ENCODE measurements at regions not wholly inside any gene's neighbourhood (a gene's known extent, or its start where the extent isn't known, plus 50 kb on each side); places are given as distances from the start of the nearest gene placed in this dataset.

GRCh38 chr6:26243132-26243531, 121.9 kb upstream of the BTN3A2 start:
- TF ChIP-seq, protein P1, sequence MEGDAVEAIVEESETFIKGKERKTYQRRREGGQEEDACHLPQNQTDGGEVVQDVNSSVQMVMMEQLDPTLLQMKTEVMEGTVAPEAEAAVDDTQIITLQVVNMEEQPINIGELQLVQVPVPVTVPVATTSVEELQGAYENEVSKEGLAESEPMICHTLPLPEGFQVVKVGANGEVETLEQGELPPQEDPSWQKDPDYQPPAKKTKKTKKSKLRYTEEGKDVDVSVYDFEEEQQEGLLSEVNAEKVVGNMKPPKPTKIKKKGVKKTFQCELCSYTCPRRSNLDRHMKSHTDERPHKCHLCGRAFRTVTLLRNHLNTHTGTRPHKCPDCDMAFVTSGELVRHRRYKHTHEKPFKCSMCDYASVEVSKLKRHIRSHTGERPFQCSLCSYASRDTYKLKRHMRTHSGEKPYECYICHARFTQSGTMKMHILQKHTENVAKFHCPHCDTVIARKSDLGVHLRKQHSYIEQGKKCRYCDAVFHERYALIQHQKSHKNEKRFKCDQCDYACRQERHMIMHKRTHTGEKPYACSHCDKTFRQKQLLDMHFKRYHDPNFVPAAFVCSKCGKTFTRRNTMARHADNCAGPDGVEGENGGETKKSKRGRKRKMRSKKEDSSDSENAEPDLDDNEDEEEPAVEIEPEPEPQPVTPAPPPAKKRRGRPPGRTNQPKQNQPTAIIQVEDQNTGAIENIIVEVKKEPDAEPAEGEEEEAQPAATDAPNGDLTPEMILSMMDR (IDR thresholded peaks at IDR 0.05; ENCODE audit: control extremely low read depth, extremely low read depth): no peak
- DNase-seq (no peak), ATAC-seq (ENCODE audit: insufficient read depth, low FRiP score) (no peak)
- Histone ChIP-seq H3K4me1 (ENCODE audit: control insufficient read depth in 5 of 5, insufficient read depth in 5 of 5, low read length in 5 of 5) (peaks cover 0 to 7% (median 0%) of the 10 kb centered on the region in 5 donors), H3K27me3 (ENCODE audit: control insufficient read depth in 3 of 3, insufficient read depth in 3 of 3, low read length in 2 of 3) (no peaks in the 10 kb centered on the region), H3K9ac (ENCODE audit: insufficient read depth in 1 of 2, low read length in 2 of 2) (no peak overlapping the region), H3K36me3 (ENCODE audit: control insufficient read depth in 4 of 4, insufficient read depth in 4 of 4, low read length in 4 of 4) (no peaks in the 10 kb centered on the region), H3K9me3 (ENCODE audit: control insufficient read depth in 4 of 4, insufficient read depth in 3 of 4, low read length in 3 of 4) (peaks cover 0 to 6% (median 0%) of the 10 kb centered on the region in 4 donors), H3K27ac (ENCODE audit: low read depth in 1 of 2, low read length in 1 of 2) (no peak overlapping the region), H3K4me3 (no peak overlapping the region)
- 92 to 97% methylated on average over 2 of the region's 2 CpGs for WGBS, 2 donors

GRCh38 chr6:26243752-26244151, 121.2 kb upstream of the BTN3A2 start:
- no peak overlapping the region for H3K9ac ChIP-seq (ENCODE audit: insufficient read depth in 1 of 2, low read length in 2 of 2)
- H3K9me3 ChIP-seq (ENCODE audit: control insufficient read depth in 4 of 4, insufficient read depth in 3 of 4, low read length in 3 of 4): peaks cover 0 to 6% (median 0%) of the 10 kb centered on the region in 4 donors
- H3K27me3 ChIP-seq (ENCODE audit: control insufficient read depth in 3 of 3, insufficient read depth in 3 of 3, low read length in 2 of 3): no peaks in the 10 kb centered on the region
- H3K4me1 ChIP-seq (ENCODE audit: control insufficient read depth in 5 of 5, insufficient read depth in 5 of 5, low read length in 5 of 5): peaks cover 0 to 7% (median 0%) of the 10 kb centered on the region in 5 donors
- DNase-seq: peak in 1 of 3 donors; percentile 47
- 89 to 91% methylated on average over 2 of the region's 2 CpGs for WGBS, 2 donors
- no peak overlapping the region for H3K27ac ChIP-seq (ENCODE audit: low read depth in 1 of 2, low read length in 1 of 2)
- no peak for ATAC-seq (ENCODE audit: insufficient read depth, low FRiP score)
- H3K36me3 ChIP-seq (ENCODE audit: control insufficient read depth in 4 of 4, insufficient read depth in 4 of 4, low read length in 4 of 4): no peaks in the 10 kb centered on the region
- H3K4me3 ChIP-seq: no peak overlapping the region
- TF ChIP-seq, protein P1 (IDR thresholded peaks at IDR 0.05; ENCODE audit: control extremely low read depth, extremely low read depth): no peak

DNA sequence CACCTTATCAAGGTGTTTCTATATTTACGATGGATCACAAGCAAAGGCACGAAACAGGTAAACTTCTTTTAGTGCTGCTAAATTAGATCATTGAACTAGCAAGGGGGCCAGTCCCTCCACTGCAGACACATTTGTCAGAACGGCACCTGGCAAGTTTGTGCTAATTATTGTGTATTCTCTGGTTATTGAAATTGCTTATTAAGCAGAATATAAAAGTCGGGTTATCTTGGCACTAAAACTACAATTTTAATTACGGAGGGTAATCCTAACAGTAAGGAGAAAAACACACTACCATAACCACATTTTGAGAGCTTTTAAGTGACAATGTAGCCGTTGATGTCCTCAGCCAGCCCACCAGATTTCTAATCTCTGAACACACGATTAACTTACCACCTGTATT, 118.9 kb upstream of the BTN3A2 start:
- 89 to 94% methylated on average over 7 of the region's 7 CpGs for WGBS, 2 donors
- TF ChIP-seq, protein P1 (IDR thresholded peaks at IDR 0.05; ENCODE audit: control extremely low read depth, extremely low read depth): no peak
- H3K9me3 ChIP-seq (ENCODE audit: control insufficient read depth in 4 of 4, insufficient read depth in 3 of 4, low read length in 3 of 4): peaks cover 0 to 4% (median 0%) of the 10 kb centered on the region in 4 donors
- ATAC-seq (ENCODE audit: insufficient read depth, low FRiP score) (no peak), DNase-seq (no peak)
- no peaks in the 10 kb centered on the region for H3K36me3 ChIP-seq (ENCODE audit: control insufficient read depth in 4 of 4, insufficient read depth in 4 of 4, low read length in 4 of 4)
- H3K4me3 ChIP-seq: no peak overlapping the region
- peaks cover 0 to 11% (median 0%) of the 10 kb centered on the region in 5 donors for H3K4me1 ChIP-seq (ENCODE audit: control insufficient read depth in 5 of 5, insufficient read depth in 5 of 5, low read length in 5 of 5)
- no peaks in the 10 kb centered on the region for H3K27me3 ChIP-seq (ENCODE audit: control insufficient read depth in 3 of 3, insufficient read depth in 3 of 3, low read length in 2 of 3)
- H3K9ac ChIP-seq (ENCODE audit: insufficient read depth in 1 of 2, low read length in 2 of 2): no peak overlapping the region
- H3K27ac ChIP-seq (ENCODE audit: low read depth in 1 of 2, low read length in 1 of 2): no peak overlapping the region

GRCh38 chr6:26246553-26246952, 118.4 kb upstream of the BTN3A2 start:
- TF ChIP-seq, protein P1 (IDR thresholded peaks at IDR 0.05; ENCODE audit: control extremely low read depth, extremely low read depth): no peak
- ATAC-seq (ENCODE audit: insufficient read depth, low FRiP score) (no peak), DNase-seq (no peak)
- no peak overlapping the region for H3K9ac ChIP-seq (ENCODE audit: insufficient read depth in 1 of 2, low read length in 2 of 2)
- no peak overlapping the region for H3K4me3 ChIP-seq
- no peaks in the 10 kb centered on the region for H3K27me3 ChIP-seq (ENCODE audit: control insufficient read depth in 3 of 3, insufficient read depth in 3 of 3, low read length in 2 of 3)
- peaks cover 0 to 6% (median 0%) of the 10 kb centered on the region in 5 donors for H3K4me1 ChIP-seq (ENCODE audit: control insufficient read depth in 5 of 5, insufficient read depth in 5 of 5, low read length in 5 of 5)
- no peak overlapping the region for H3K27ac ChIP-seq (ENCODE audit: low read depth in 1 of 2, low read length in 1 of 2)
- 98% methylated on average over 28 of the region's 28 CpGs for WGBS, 2 donors
- H3K9me3 ChIP-seq (ENCODE audit: control insufficient read depth in 4 of 4, insufficient read depth in 3 of 4, low read length in 3 of 4): peaks cover 0 to 5% (median 0%) of the 10 kb centered on the region in 4 donors
- H3K36me3 ChIP-seq (ENCODE audit: control insufficient read depth in 4 of 4, insufficient read depth in 4 of 4, low read length in 4 of 4): no peaks in the 10 kb centered on the region
